MM.1S (cell line): ENCODE measurements at regions not wholly inside any gene's neighbourhood (a gene's known extent, or its start where the extent isn't known, plus 50 kb on each side); places are given as distances from the start of the nearest gene placed in this dataset.

Experiments
- DNase-seq: peaks from one replicate; pipeline ENCODE4 v3.0.0-alpha.2; 2015
- H2AFZ ChIP-seq: fragments of 300-600 bp; sonication (generic); 2 replicates; pipeline ENCODE4 v1.6.0; 2016; ENCODE audit warnings: antibody characterized with exemption, low read length
- H3F3A ChIP-seq: fragments of 300-600 bp; sonication (generic); 2 replicates; pipeline ENCODE4 v1.6.1; 2016; ENCODE audit warnings: mild to moderate bottlenecking, antibody characterized with exemption, low read length, moderate library complexity, mixed read lengths; ENCODE audit not compliant: insufficient read depth
- H3K27ac ChIP-seq: fragments of 300-600 bp; sonication (generic); 2 replicates; pipeline ENCODE4 v1.5.1; 2016; ENCODE audit warnings: mild to moderate bottlenecking, low read length
- H3K27me3 ChIP-seq: fragments of 300-600 bp; sonication (generic); replicated peaks from 2 replicates; pipeline ENCODE4 v1.6.0; 2016; ENCODE audit warnings: low read length; ENCODE audit not compliant: insufficient read depth
- H3K36me3 ChIP-seq: fragments of 300-600 bp; sonication (generic); replicated peaks from 2 replicates; pipeline ENCODE4 v1.6.1; 2016; ENCODE audit warnings: mild to moderate bottlenecking, low read length, mixed read lengths; ENCODE audit not compliant: insufficient read depth
- H3K4me1 ChIP-seq: fragments of 300-600 bp; sonication (generic); 2 replicates; pipeline ENCODE4 v1.6.1; 2016; ENCODE audit warnings: low read length, mixed read lengths
- H3K4me2 ChIP-seq: fragments of 300-600 bp; sonication (generic); 2 replicates; pipeline ENCODE4 v1.6.0; 2016; ENCODE audit warnings: low read depth, low read length
- H3K4me3 ChIP-seq: fragments of 300-600 bp; sonication (generic); 2 replicates; pipeline ENCODE4 v1.5.1; 2016; ENCODE audit warnings: low read length, mixed read lengths
- H3K79me2 ChIP-seq: fragments of 300-600 bp; sonication (generic); 2 replicates; pipeline ENCODE4 v1.6.1; 2016; ENCODE audit warnings: mixed run types, low read length, mixed read lengths
- H3K9ac ChIP-seq: fragments of 300-600 bp; sonication (generic); 2 replicates; pipeline ENCODE4 v1.6.1; 2016; ENCODE audit warnings: low read length, mixed read lengths
- H3K9me2 ChIP-seq: fragments of 300-600 bp; sonication (generic); replicated peaks from 2 replicates; pipeline ENCODE4 v1.6.1; 2016; ENCODE audit warnings: mild to moderate bottlenecking, low read length, mixed read lengths; ENCODE audit not compliant: insufficient read depth
- H3K9me3 ChIP-seq: fragments of 300-600 bp; sonication (generic); replicated peaks from 2 replicates; pipeline ENCODE4 v1.6.1; 2016; ENCODE audit warnings: mild to moderate bottlenecking, low read length, mixed read lengths; ENCODE audit not compliant: insufficient read depth
- H4K20me1 ChIP-seq: fragments of 300-600 bp; sonication (generic); 2 replicates; pipeline ENCODE4 v1.6.1; 2016; ENCODE audit warnings: mild to moderate bottlenecking, low read length, moderate library complexity, mixed read lengths; ENCODE audit not compliant: insufficient read depth
- EZH2 ChIP-seq: fragments of 300-600 bp; sonication (generic); optimal IDR thresholded peaks from 2 replicates; pipeline ENCODE3; 2017; ENCODE audit warnings: low read depth, mild to moderate bottlenecking, antibody characterized with exemption, low read length, mixed read lengths
- EZH2phosphoT487 ChIP-seq: fragments of 300-600 bp; sonication (generic); IDR thresholded peaks from 2 replicates; pipeline ENCODE4 v1.6.1; 2018; ENCODE audit warnings: antibody characterized with exemption, low read length
- TF ChIP-seq, protein P1 (sequence below): fragments of 300-600 bp; sonication (generic); IDR thresholded peaks from 2 replicates; pipeline ENCODE4 v1.5.1; 2016; ENCODE audit warnings: antibody characterized with exemption, low read length, mixed read lengths

DNA sequence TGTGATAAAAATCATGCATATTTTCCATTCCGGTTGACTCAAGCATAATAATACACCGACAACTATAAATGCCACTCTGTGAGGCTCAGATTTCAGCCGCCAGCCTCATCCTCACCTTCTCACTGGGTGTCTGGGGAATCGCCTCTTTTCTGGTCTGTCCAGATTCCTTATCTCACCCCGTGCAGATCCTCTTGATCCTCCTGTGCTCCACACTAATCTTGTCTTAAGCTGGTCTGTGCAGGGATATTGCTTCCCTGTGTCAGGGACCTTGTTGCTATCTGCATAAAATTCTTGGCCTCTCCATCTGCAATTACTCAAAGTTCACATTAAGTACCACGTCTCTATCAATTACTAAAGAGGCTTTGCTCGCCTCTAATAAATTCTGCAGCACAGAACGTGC lies 116.6 kb upstream of the SPACA7 start:
- DNase-seq, result no peak
- Histone ChIP-seq H3F3A (no peaks in the 10 kb centered on the region), H3K4me1 (no peaks in the 10 kb centered on the region), H4K20me1 (no peaks in the 10 kb centered on the region), H3K36me3 (no peaks in the 10 kb centered on the region), H3K27ac (no peak overlapping the region), H3K4me2 (no peak overlapping the region), H3K9me3 (no peaks in the 10 kb centered on the region), H3K79me2 (no peaks in the 10 kb centered on the region), H3K9ac (no peak overlapping the region), H2AFZ (no peak overlapping the region), H3K27me3 (peaks cover 16% of the 10 kb centered on the region), H3K9me2 (no peaks in the 10 kb centered on the region), H3K4me3 (no peak overlapping the region)
- no peak for TF ChIP-seq EZH2phosphoT487
- TF ChIP-seq, protein P1, sequence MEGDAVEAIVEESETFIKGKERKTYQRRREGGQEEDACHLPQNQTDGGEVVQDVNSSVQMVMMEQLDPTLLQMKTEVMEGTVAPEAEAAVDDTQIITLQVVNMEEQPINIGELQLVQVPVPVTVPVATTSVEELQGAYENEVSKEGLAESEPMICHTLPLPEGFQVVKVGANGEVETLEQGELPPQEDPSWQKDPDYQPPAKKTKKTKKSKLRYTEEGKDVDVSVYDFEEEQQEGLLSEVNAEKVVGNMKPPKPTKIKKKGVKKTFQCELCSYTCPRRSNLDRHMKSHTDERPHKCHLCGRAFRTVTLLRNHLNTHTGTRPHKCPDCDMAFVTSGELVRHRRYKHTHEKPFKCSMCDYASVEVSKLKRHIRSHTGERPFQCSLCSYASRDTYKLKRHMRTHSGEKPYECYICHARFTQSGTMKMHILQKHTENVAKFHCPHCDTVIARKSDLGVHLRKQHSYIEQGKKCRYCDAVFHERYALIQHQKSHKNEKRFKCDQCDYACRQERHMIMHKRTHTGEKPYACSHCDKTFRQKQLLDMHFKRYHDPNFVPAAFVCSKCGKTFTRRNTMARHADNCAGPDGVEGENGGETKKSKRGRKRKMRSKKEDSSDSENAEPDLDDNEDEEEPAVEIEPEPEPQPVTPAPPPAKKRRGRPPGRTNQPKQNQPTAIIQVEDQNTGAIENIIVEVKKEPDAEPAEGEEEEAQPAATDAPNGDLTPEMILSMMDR, result no peak
- no peak for TF ChIP-seq EZH2

DNA sequence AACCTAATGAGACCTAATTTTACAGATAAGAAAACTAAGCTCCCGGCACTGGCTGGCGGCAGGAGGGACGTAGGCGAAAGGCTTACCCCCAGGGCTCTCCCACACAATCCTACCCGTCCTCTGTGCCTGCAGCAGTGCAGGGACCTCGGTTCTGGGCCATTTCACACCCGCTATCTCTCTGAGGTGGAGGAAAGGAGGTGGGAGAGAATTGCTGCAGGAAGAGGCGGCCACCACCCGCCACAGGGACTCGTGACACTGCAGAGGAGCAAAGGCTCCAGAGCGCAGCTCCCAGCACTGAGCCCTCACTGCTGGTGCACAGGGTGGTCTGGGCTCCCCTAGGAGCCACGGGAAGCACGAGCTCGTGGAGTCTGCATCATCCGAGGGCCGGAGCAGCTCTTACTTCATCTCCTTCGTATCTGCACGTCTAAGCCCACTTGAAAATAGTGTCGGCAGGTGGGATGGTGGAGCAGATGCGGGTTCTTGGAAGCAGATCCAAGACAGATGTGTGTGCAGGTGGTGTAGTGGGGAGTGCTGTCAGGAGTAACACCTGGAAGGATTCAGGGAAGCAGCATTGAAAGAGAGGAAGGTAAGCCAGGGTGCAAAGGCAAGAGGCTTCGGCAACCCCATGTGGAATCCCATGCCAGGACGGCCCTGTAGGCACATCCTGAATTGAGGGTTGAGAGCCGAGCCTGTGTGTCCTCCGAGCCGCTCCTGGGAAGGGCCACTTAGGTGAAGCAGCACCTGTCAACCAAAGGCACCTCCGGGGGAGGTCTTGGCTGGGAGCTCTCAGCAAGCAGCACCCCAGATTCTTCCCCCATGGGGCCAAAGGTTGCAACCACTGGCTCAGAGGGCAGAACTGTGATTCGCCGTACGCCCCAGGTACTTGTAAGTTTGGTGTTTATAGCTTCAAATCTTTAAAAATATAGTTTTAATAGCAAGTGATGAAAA lies 115.8 kb upstream of the SPACA7 start:
- H3K27me3 ChIP-seq, result peaks cover 9% of the 10 kb centered on the region; the same call in 1 of the 2 replicates
- no peaks in the 10 kb centered on the region for H3K9me2 ChIP-seq
- H3K79me2 ChIP-seq, result no peaks in the 10 kb centered on the region
- H3K4me2 ChIP-seq, result no peak overlapping the region
- no peaks in the 10 kb centered on the region for H4K20me1 ChIP-seq
- no peak overlapping the region for H3K9ac ChIP-seq
- no peak overlapping the region for H2AFZ ChIP-seq
- DNase-seq, result no peak
- H3K9me3 ChIP-seq, result no peaks in the 10 kb centered on the region
- no peak overlapping the region for H3K27ac ChIP-seq
- no peak overlapping the region for H3K4me3 ChIP-seq
- no peak for TF ChIP-seq EZH2
- no peak for TF ChIP-seq EZH2phosphoT487
- TF ChIP-seq, protein P1, result no peak
- no peaks in the 10 kb centered on the region for H3K36me3 ChIP-seq
- H3K4me1 ChIP-seq, result no peaks in the 10 kb centered on the region
- H3F3A ChIP-seq, result no peaks in the 10 kb centered on the region

DNA sequence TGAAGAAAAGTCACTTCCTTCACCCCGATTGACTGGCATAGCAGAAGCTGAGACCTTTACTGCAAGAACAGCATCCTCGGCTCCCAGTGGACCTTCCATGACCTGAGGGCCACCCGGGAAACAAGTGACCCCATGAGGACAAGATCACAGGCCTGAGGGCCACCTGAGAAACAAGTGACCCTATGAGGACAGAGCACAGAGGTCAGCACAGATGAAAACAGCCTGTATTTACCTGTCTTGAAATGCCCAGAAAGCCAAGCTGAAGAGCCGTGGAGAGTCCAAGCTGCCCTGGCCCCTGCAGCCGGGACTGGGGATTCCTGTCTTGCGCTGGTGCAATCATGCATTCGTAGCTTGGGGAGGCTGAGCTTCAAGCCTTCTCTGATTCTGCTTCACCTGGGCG lies 114.2 kb upstream of the SPACA7 start:
- no peaks in the 10 kb centered on the region for H3K9me2 ChIP-seq
- H3K9me3 ChIP-seq, result no peaks in the 10 kb centered on the region
- H2AFZ ChIP-seq, result no peak overlapping the region
- H3K27ac ChIP-seq, result no peak overlapping the region
- TF ChIP-seq EZH2, result no peak
- TF ChIP-seq, protein P1, result no peak
- TF ChIP-seq EZH2phosphoT487, result no peak
- no peaks in the 10 kb centered on the region for H3K79me2 ChIP-seq
- peaks cover under 1% of the 10 kb centered on the region; the same call in 1 of the 2 replicates for H3K27me3 ChIP-seq
- no peak for DNase-seq
- no peak overlapping the region for H3K9ac ChIP-seq
- H3K4me1 ChIP-seq, result no peaks in the 10 kb centered on the region
- H4K20me1 ChIP-seq, result no peaks in the 10 kb centered on the region
- H3K4me3 ChIP-seq, result no peak overlapping the region
- H3K4me2 ChIP-seq, result no peak overlapping the region
- H3F3A ChIP-seq, result no peaks in the 10 kb centered on the region
- H3K36me3 ChIP-seq, result no peaks in the 10 kb centered on the region
